ENCODE measurements at regions not wholly inside any gene's neighbourhood (a gene's known extent, or its start where the extent isn't known, plus 50 kb on each side); places are given as distances from the start of the nearest gene placed in this dataset.

DNA sequence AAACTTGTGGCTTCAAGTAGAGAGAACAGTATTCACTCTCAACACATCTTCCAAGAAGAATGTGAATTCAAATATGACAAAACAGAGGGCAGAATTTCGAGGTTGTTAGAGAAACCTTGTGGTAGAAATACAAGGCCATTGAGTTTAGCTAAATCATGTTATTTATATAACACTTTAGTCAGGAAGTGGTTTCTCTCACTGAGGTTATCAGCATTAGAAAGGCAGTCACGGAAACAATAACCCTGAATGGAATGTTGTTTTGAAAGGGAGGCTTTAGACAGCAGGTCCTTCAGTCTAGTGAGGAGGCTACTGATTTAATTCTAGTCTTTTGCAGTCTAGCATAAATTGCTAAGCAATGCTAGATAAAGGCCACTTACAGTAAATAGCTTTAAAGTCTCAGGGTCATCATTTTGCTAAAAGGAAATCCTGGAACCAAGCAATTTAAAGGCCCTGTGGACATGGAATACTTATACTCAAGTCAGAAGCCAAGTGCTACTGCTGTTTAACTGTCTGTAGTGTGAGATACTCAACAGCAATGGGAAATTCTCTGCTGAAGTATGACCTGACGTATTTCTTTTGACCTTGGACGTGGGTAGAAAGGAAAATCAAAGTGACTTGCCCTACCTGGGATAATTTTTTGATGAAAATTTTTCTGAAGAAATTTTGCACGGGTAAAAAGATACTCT, 89.0 kb upstream of the CHODL start:
- no peak for DNase-seq (ENCODE audit: low read depth, low spot score)
- Mint-ChIP-seq H3K9me3 (no peaks in the 10 kb centered on the region), H3K4me3 (no peak overlapping the region), H3K27ac (ENCODE audit: unreplicated experiment) (no peak overlapping the region), H3K36me3 (ENCODE audit: low read depth) (no peaks in the 10 kb centered on the region), H3K4me1 (peaks cover 11% of the 10 kb centered on the region), H3K27me3 (ENCODE audit: low read depth) (no peaks in the 10 kb centered on the region)
- TF ChIP-seq CTCF (conservative IDR thresholded peaks at IDR 0.05): no peak

GRCh38 chr21:18153063-18153462, 91.6 kb upstream of the CHODL start:
- no peak for TF ChIP-seq CTCF (conservative IDR thresholded peaks at IDR 0.05)
- Mint-ChIP-seq H3K4me3 (no peak overlapping the region), H3K4me1 (peaks cover 11% of the 10 kb centered on the region), H3K9me3 (no peaks in the 10 kb centered on the region), H3K36me3 (ENCODE audit: low read depth) (no peaks in the 10 kb centered on the region), H3K27me3 (ENCODE audit: low read depth) (no peaks in the 10 kb centered on the region), H3K27ac (ENCODE audit: unreplicated experiment) (no peak overlapping the region)
- DNase-seq (ENCODE audit: low read depth, low spot score): no peak

DNA sequence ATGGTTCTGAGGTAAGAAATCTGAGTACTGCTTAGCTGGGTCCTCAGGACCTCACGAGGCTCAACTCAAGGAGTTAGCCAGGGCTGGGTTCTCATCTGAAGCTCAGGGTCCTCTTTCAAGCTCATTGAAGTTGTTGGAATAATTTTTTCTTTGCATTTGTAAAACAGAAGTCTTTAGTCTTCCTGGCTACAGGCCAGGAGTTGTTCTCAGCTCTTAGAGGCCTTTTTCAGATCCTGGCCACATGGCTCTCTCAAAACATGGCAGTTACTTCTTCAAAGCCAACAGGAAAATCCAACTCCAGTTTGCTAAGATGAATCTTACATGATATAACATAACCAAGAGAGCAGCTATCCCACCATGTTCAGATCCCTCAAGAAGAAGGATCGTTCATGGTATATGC, 92.3 kb upstream of the CHODL start:
- H3K27me3 Mint-ChIP-seq (ENCODE audit: low read depth): no peaks in the 10 kb centered on the region
- H3K4me3 Mint-ChIP-seq: no peak overlapping the region
- no peaks in the 10 kb centered on the region for H3K36me3 Mint-ChIP-seq (ENCODE audit: low read depth)
- no peak for TF ChIP-seq CTCF (conservative IDR thresholded peaks at IDR 0.05)
- peaks cover 11% of the 10 kb centered on the region for H3K4me1 Mint-ChIP-seq
- no peak for DNase-seq (ENCODE audit: low read depth, low spot score)
- no peak overlapping the region for H3K27ac Mint-ChIP-seq (ENCODE audit: unreplicated experiment)
- no peaks in the 10 kb centered on the region for H3K9me3 Mint-ChIP-seq

DNA sequence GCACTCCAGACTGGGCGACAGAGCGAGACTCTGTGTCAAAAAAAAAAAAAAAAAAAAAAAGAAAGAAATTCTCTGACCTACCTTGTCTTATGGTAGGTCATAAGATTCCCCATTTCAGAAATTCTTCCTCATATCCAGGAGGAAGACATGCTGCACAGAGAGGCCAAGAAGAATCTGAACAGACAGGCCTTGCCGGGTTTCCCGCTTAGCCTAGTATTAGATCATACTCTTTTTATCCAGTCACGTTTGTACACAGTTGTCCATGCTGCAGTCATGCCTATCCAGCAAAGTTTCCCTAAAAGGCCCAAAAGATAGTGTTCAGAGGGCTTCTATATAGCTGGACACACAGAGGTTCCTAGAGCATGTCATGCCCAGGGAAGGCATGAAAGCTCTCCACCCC, 93.6 kb upstream of the CHODL start:
- Mint-ChIP-seq H3K36me3 (ENCODE audit: low read depth) (peaks cover 3% of the 10 kb centered on the region), H3K27ac (ENCODE audit: unreplicated experiment) (no peak overlapping the region)
- no peak for DNase-seq (ENCODE audit: low read depth, low spot score)

GRCh38 chr21:18148401-18148800, 96.2 kb upstream of the CHODL start:
- H3K9me3 Mint-ChIP-seq: peaks cover 6% of the 10 kb centered on the region
- no peak overlapping the region for H3K4me3 Mint-ChIP-seq
- no peaks in the 10 kb centered on the region for H3K27me3 Mint-ChIP-seq (ENCODE audit: low read depth)
- no peak for TF ChIP-seq CTCF (conservative IDR thresholded peaks at IDR 0.05)
- no peaks in the 10 kb centered on the region for H3K4me1 Mint-ChIP-seq
- H3K36me3 Mint-ChIP-seq (ENCODE audit: low read depth): peaks cover 3% of the 10 kb centered on the region
- H3K27ac Mint-ChIP-seq (ENCODE audit: unreplicated experiment): no peak overlapping the region
- DNase-seq (ENCODE audit: low read depth, low spot score): no peak

More for the DNA sequence above, 93.6 kb upstream of the CHODL start:
- Mint-ChIP-seq H3K9me3 (peaks cover 6% of the 10 kb centered on the region), H3K27me3 (ENCODE audit: low read depth) (no peaks in the 10 kb centered on the region), H3K4me1 (peaks cover 9% of the 10 kb centered on the region), H3K4me3 (no peak overlapping the region)
- TF ChIP-seq CTCF (conservative IDR thresholded peaks at IDR 0.05): no peak

Data from neural crest cell (in vitro differentiated cells).